Liver (tissue), 8 donors: ENCODE measurements at regions not wholly inside any gene's neighbourhood (a gene's known extent, or its start where the extent isn't known, plus 50 kb on each side); places are given as distances from the start of the nearest gene placed in this dataset.

Source experiments
- DNase-seq: peaks from one replicate; pipeline ENCODE4 v3.0.0-alpha.2; 2017; ENCODE audit warnings: low spot score
- H3K27ac ChIP-seq, 2 donors: one replicate each; pipeline ENCODE4 v1.7.0; 2013; ENCODE audit warnings: inconsistent platforms in 2 of 2, low read length in 2 of 2, control low read depth in 1 of 2, low read depth in 1 of 2, mild to moderate bottlenecking in 1 of 2
- H3K27me3 ChIP-seq, 4 donors: one replicate each; pipeline versions ENCODE4 v1.6.1 to v1.7.0; 2013; ENCODE audit warnings: low read length in 3 of 4, inconsistent platforms in 1 of 4, mild to moderate bottlenecking in 1 of 4, moderate library complexity in 1 of 4; ENCODE audit not compliant: control insufficient read depth in 4 of 4, insufficient read depth in 4 of 4
- H3K36me3 ChIP-seq, 4 donors: one replicate each; pipeline versions ENCODE4 v1.6.1 to v1.7.0; 2013; ENCODE audit warnings: low read length in 3 of 4, mild to moderate bottlenecking in 3 of 4, low read depth in 1 of 4, moderate library complexity in 1 of 4; ENCODE audit not compliant: control insufficient read depth in 4 of 4, insufficient read depth in 3 of 4
- H3K4me1 ChIP-seq, 4 donors: one replicate each; pipeline versions ENCODE4 v1.6.1 to v1.7.0; 2013; ENCODE audit warnings: low read length in 3 of 4, mild to moderate bottlenecking in 3 of 4, moderate library complexity in 1 of 4; ENCODE audit not compliant: control insufficient read depth in 4 of 4, insufficient read depth in 4 of 4
- H3K4me3 ChIP-seq, 3 donors: one replicate each; pipeline versions ENCODE4 v1.6.1 to v1.7.0; 2013; ENCODE audit warnings: low read length in 3 of 3, control low read depth in 1 of 3, low read depth in 1 of 3, mild to moderate bottlenecking in 1 of 3
- H3K9ac ChIP-seq, 2 donors: one replicate each; pipeline ENCODE4 v1.7.0; 2013; ENCODE audit warnings: low read length in 2 of 2, mild to moderate bottlenecking in 2 of 2, moderate library complexity in 2 of 2, control low read depth in 1 of 2, low read depth in 1 of 2
- H3K9me3 ChIP-seq, 4 donors: one replicate each; pipeline versions ENCODE4 v1.6.1 to v1.7.0; 2013; ENCODE audit warnings: low read length in 3 of 4; ENCODE audit not compliant: control insufficient read depth in 4 of 4
- ATF3 ChIP-seq: IDR thresholded peaks from 2 replicates; pipeline ENCODE4 v1.6.1; 2016; ENCODE audit warnings: antibody characterized with exemption
- EGR1 ChIP-seq, 2 donors: IDR thresholded peaks; 2 replicates each; pipeline ENCODE4 v1.6.1; 2016 to 2018; ENCODE audit warnings: antibody characterized with exemption in 2 of 2, low read depth in 2 of 2
- FOXA1 ChIP-seq: IDR thresholded peaks from 2 replicates; pipeline ENCODE4 v1.6.1; 2016; ENCODE audit warnings: antibody characterized with exemption
- FOXA2 ChIP-seq: IDR thresholded peaks from 2 replicates; pipeline ENCODE4 v1.6.1; 2016; ENCODE audit warnings: antibody characterized with exemption
- GABPA ChIP-seq, 2 donors: IDR thresholded peaks in 1 of 2; conservative IDR thresholded peaks in 1 of 2; 2 replicates each; pipeline ENCODE4 v1.6.1; 2016; ENCODE audit warnings: antibody characterized with exemption in 2 of 2, mild to moderate bottlenecking in 1 of 2, moderate library complexity in 1 of 2
- HNF4A ChIP-seq, 2 donors: conservative IDR thresholded peaks; 2 replicates each; pipeline ENCODE4 v1.6.1; 2016; ENCODE audit warnings: antibody characterized with exemption in 2 of 2, mild to moderate bottlenecking in 2 of 2
- HNF4G ChIP-seq: IDR thresholded peaks from 2 replicates; pipeline ENCODE4 v1.6.1; 2016; ENCODE audit warnings: antibody characterized with exemption
- JUND ChIP-seq, 2 donors: IDR thresholded peaks; 2 replicates each; pipeline ENCODE4 v1.6.1; 2016; ENCODE audit warnings: antibody characterized with exemption in 2 of 2
- NR2F2 ChIP-seq: IDR thresholded peaks from 2 replicates; pipeline ENCODE4 v1.6.1; 2016; ENCODE audit warnings: antibody characterized with exemption
- RAD21 ChIP-seq, 2 donors: IDR thresholded peaks; 2 replicates each; pipeline ENCODE4 v1.6.1; 2016; ENCODE audit warnings: antibody characterized with exemption in 2 of 2, mild to moderate bottlenecking in 2 of 2
- REST ChIP-seq: IDR thresholded peaks from 2 replicates; pipeline ENCODE4 v1.6.1; 2016; ENCODE audit warnings: antibody characterized with exemption, mild to moderate bottlenecking
- RXRA ChIP-seq, 2 donors: IDR thresholded peaks; 2 replicates each; pipeline ENCODE4 v1.6.1; 2017 to 2018; ENCODE audit warnings: antibody characterized with exemption in 2 of 2, mild to moderate bottlenecking in 1 of 2
- SP1 ChIP-seq: IDR thresholded peaks from 2 replicates; pipeline ENCODE4 v1.6.1; 2018; ENCODE audit warnings: antibody characterized with exemption, mild to moderate bottlenecking
- TAF1 ChIP-seq: conservative IDR thresholded peaks from 2 replicates; pipeline ENCODE4 v1.6.1; 2016; ENCODE audit warnings: antibody characterized with exemption, mild to moderate bottlenecking
- YY1 ChIP-seq: IDR thresholded peaks from 2 replicates; pipeline ENCODE4 v1.6.1; 2016; ENCODE audit warnings: antibody characterized with exemption, mild to moderate bottlenecking
- ZBTB33 ChIP-seq: IDR thresholded peaks from 2 replicates; pipeline ENCODE4 v1.6.1; 2016; ENCODE audit warnings: antibody characterized with exemption
- WGBS: extraction: QIAGEN DNeasy Blood & Tissue Kit; methylation state at CpG from one replicate; pipeline ENCODE4 v1.1.7; 2013; 5-methylcytosine and 5-hydroxymethylcytosine counted together
- TF ChIP-seq, protein P1 (sequence below): fragments of 150-350 bp; IDR thresholded peaks from 2 replicates; pipeline ENCODE4 v1.5.1; 2017; ENCODE audit warnings: improper control_type of control experiment, low read depth, low read length; ENCODE audit not compliant: missing input control
- TF ChIP-seq, protein P2 (sequence below): IDR thresholded peaks from 2 replicates; pipeline ENCODE4 v1.6.1; 2016; ENCODE audit warnings: antibody characterized with exemption
- donor health status: healthy.
- donor health status: healthy.
- donor health status: healthy.
- donor health status: healthy.
- donor health status: healthy.

- H3K27me3 ChIP-seq, result peaks cover 0 to 3% (median 0%) of the 10 kb centered on the region in 4 donors
- WGBS, result 50% methylated on average over 2 of the region's 2 CpGs
- no peak overlapping the region for H3K4me3 ChIP-seq
- no peaks in the 10 kb centered on the region for H3K36me3 ChIP-seq
- H3K27ac ChIP-seq, result no peak overlapping the region
- DNase-seq, result no peak
- H3K9me3 ChIP-seq, result no peaks in the 10 kb centered on the region
- H3K9ac ChIP-seq, result no peak overlapping the region
- TF ChIP-seq EGR1 (IDR thresholded peaks at IDR 0.05; ENCODE audit: low read depth in 2 of 2) (no peak), RAD21 (IDR thresholded peaks at IDR 0.05) (no peak), SP1 (no peak)
- no peaks in the 10 kb centered on the region for H3K4me1 ChIP-seq
These were observed 1513.6 kb upstream of the SEL1L start for GRCh38 chr14:83047059-83047830.

DNA sequence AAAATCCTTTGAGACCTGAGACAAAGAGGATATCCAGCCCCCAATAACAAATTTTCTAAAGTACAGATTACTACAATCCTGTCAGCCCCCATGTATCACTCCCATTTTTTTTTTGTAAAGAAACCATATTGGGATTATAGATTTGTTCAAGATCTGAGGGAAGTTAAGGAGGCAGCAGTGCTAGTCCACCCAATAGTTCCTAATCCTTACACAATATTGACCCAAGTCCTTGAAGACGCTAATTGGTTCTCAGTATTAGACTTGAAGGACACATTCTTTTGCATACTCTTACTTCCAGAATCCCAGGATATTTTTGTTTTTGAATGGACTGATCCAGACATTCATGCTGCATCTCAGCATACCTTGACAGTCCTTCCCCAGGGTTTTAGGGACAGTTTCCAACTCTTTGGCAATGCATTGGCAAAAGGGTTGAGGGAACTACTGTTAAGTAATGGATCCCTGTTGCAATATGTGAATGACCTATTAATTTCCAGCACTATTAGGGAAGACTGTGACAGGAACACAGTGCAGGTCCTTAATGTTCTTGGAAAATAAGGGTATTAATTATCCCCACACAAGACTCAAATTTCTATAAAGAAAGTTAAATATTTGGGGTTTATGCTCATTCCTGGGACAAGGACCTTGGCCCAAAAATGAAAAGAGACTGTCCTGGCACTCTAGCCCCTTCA is 1519.5 kb upstream of the SEL1L start:
- Histone ChIP-seq H3K36me3 (no peaks in the 10 kb centered on the region), H3K9ac (no peak overlapping the region), H3K27me3 (no peaks in the 10 kb centered on the region), H3K27ac (no peak overlapping the region), H3K9me3 (no peaks in the 10 kb centered on the region), H3K4me1 (no peaks in the 10 kb centered on the region), H3K4me3 (no peak overlapping the region)
- 89% methylated on average over 1 of the region's 1 CpG for WGBS
- no peak for DNase-seq
- TF ChIP-seq, protein P1, sequence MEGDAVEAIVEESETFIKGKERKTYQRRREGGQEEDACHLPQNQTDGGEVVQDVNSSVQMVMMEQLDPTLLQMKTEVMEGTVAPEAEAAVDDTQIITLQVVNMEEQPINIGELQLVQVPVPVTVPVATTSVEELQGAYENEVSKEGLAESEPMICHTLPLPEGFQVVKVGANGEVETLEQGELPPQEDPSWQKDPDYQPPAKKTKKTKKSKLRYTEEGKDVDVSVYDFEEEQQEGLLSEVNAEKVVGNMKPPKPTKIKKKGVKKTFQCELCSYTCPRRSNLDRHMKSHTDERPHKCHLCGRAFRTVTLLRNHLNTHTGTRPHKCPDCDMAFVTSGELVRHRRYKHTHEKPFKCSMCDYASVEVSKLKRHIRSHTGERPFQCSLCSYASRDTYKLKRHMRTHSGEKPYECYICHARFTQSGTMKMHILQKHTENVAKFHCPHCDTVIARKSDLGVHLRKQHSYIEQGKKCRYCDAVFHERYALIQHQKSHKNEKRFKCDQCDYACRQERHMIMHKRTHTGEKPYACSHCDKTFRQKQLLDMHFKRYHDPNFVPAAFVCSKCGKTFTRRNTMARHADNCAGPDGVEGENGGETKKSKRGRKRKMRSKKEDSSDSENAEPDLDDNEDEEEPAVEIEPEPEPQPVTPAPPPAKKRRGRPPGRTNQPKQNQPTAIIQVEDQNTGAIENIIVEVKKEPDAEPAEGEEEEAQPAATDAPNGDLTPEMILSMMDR, result no peak
- TF ChIP-seq SP1 (no peak), REST (no peak), TAF1 (no peak), RXRA (IDR thresholded peaks at IDR 0.05) (no peak), ATF3 (no peak), YY1 (no peak), GABPA (IDR thresholded peaks at IDR 0.05 in 1 of 2, conservative IDR thresholded peaks at IDR 0.05 in 1 of 2) (no peak), NR2F2 (no peak), HNF4G (no peak), FOXA1 (no peak), HNF4A (conservative IDR thresholded peaks at IDR 0.05) (no peak), JUND (IDR thresholded peaks at IDR 0.05) (no peak), FOXA2 (no peak), RAD21 (IDR thresholded peaks at IDR 0.05) (no peak), ZBTB33 (no peak), EGR1 (IDR thresholded peaks at IDR 0.05; ENCODE audit: low read depth in 2 of 2) (no peak)
- TF ChIP-seq, protein P2, sequence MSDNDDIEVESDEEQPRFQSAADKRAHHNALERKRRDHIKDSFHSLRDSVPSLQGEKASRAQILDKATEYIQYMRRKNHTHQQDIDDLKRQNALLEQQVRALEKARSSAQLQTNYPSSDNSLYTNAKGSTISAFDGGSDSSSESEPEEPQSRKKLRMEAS, result no peak
